HFF-Myc (cell line): ENCODE measurements at regions not wholly inside any gene's neighbourhood (a gene's known extent, or its start where the extent isn't known, plus 50 kb on each side); places are given as distances from the start of the nearest gene placed in this dataset.

ENCODE experiments used
- DNase-seq: peaks from one replicate; pipeline ENCODE4 v3.0.0-alpha.2; 2011; ENCODE audit warnings: low read depth; ENCODE audit errors: extremely low read depth
- H3K4me3 ChIP-seq: replicated peaks from 2 replicates; pipeline ENCODE4 v1.5.1; 2011; ENCODE audit warnings: low read depth, mild to moderate bottlenecking, control low read depth, low read length
- TF ChIP-seq, protein P1 (sequence below): IDR thresholded peaks from 2 replicates; pipeline ENCODE4 v1.5.1; 2012; ENCODE audit warnings: mild to moderate bottlenecking, low read depth, low read length, control low read depth; ENCODE audit errors: missing control alignments

DNA sequence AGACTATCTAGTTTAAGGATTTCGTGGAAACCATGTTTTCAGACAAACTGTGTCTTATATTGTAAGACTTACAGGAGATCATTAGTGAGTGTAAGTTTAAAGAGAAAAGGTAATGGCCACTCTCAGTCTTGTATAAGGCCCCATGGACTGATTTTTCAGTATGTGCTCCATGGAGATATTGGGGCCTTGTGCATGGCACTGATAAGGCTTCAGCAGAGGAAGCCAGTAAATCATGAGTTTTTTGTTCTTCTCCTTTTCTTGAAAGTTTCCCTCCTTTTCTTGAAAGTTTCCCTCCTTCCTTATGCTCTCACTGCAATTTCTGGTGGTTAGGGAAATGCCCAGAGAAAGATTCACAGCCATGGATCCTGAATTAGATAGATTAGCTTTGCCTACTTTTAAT lies 471.3 kb downstream of the LRRC70 start:
- no peak for DNase-seq
- TF ChIP-seq, protein P1, sequence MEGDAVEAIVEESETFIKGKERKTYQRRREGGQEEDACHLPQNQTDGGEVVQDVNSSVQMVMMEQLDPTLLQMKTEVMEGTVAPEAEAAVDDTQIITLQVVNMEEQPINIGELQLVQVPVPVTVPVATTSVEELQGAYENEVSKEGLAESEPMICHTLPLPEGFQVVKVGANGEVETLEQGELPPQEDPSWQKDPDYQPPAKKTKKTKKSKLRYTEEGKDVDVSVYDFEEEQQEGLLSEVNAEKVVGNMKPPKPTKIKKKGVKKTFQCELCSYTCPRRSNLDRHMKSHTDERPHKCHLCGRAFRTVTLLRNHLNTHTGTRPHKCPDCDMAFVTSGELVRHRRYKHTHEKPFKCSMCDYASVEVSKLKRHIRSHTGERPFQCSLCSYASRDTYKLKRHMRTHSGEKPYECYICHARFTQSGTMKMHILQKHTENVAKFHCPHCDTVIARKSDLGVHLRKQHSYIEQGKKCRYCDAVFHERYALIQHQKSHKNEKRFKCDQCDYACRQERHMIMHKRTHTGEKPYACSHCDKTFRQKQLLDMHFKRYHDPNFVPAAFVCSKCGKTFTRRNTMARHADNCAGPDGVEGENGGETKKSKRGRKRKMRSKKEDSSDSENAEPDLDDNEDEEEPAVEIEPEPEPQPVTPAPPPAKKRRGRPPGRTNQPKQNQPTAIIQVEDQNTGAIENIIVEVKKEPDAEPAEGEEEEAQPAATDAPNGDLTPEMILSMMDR = no peak
- no peak overlapping the region for H3K4me3 ChIP-seq

- H3K4me3 ChIP-seq = no peak overlapping the region
- no peak for DNase-seq
- TF ChIP-seq, protein P1 = no peak
Observed at GRCh38 chr5:63043792-63044191, 465.2 kb downstream of the LRRC70 start.

- TF ChIP-seq, protein P1 = no peak
- no peak overlapping the region for H3K4me3 ChIP-seq
- DNase-seq = no peak
Observed at GRCh38 chr5:63032343-63032742, 453.7 kb downstream of the LRRC70 start.

DNA sequence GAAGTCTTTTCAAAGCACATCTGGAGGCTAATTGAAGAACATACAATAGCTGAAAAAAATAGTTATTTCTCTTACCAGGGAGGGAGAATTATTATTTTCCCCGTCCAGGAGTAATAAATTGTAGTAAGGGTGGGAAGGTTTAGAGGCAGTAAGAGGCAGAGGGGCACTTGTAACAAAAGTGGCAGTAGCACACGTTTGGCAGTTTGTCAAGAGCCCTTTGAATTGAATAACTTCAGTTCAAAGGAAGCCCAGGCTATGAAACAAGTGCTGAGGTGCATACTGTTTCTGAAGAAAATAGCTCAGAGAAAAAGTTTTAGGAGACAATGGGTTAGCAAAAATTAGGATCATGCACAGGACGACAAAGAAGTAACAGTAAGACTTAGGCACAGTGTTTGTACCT lies 451.3 kb downstream of the LRRC70 start:
- no peak for DNase-seq
- TF ChIP-seq, protein P1 = no peak
- no peak overlapping the region for H3K4me3 ChIP-seq

DNA sequence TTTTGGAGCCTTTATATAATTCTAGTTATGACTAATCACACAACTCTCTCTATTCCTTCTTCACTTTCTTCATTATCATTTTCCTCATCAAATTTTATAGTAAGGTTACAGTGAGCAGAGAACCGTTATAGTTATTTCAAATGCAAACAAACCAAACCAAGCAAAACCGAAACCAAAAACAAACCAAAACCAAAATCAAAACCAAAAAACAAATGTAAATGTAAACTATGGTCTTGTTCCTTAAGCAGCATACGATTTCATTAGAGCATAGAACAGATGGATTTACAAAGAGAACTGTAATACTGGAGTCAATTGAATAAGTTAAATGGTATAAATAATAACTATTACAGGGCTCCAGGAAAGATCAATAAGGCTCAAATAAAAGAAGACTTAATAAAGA lies 447.1 kb downstream of the LRRC70 start:
- TF ChIP-seq, protein P1 = no peak
- no peak for DNase-seq
- H3K4me3 ChIP-seq = no peak overlapping the region

DNA sequence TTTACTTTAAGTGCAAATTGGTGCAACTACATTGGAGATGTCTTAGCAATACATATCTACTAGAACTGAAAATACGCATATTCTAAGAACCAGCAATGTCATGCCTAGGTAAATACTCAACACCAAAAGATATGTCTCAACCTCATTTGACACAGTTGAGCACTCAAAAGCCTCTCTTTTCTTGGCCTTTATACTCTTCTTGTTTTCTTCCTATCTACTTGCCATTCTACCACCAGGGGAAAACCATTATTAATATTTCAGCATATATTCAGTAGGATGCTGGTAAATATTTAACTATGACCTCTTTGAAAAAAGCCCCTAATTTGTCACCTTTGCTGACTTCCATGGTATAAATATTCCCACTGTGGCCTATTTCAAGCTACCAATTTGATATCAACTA lies 443.8 kb downstream of the LRRC70 start:
- no peak overlapping the region for H3K4me3 ChIP-seq
- TF ChIP-seq, protein P1 = no peak
- DNase-seq = no peak

- DNase-seq = no peak
- TF ChIP-seq, protein P1 = no peak
- H3K4me3 ChIP-seq = no peak overlapping the region
Observed at GRCh38 chr5:63011158-63011557, 432.5 kb downstream of the LRRC70 start.
